ENCODE measurements at regions not wholly inside any gene's neighbourhood (a gene's known extent, or its start where the extent isn't known, plus 50 kb on each side); places are given as distances from the start of the nearest gene placed in this dataset.

DNA sequence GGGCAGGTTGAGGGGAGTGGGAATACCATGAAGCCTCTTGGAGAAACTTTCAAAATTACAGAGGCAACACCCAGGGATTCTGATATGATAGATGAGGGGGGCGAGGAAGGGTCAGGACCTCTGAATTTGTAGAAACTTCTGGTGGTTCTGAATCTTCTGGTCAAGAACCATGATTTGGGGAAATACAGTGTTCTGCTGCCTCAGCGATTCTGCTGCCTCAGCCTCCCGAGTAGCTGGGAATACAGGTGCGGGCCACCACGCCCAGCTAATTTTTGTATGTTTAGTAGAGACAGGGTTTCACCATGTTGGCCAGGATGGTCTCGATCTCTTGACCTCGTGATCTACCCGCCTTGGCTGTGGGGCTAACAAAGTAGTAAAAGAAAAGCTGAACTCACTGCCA, 70.4 kb downstream of the MAGEF1 start:
- Histone ChIP-seq H3K4me1 (peaks cover 0 to 9% (median 6%) of the 10 kb centered on the region in 4 donors), H3K4me3 (no peak overlapping the region), H3K36me3 (no peaks in the 10 kb centered on the region), H3K27ac (no peak overlapping the region), H3K27me3 (no peaks in the 10 kb centered on the region), H3K9me3 (no peaks in the 10 kb centered on the region)
- no peak for TF ChIP-seq POLR2A (IDR thresholded peaks at IDR 0.05)
- TF ChIP-seq, protein P1, sequence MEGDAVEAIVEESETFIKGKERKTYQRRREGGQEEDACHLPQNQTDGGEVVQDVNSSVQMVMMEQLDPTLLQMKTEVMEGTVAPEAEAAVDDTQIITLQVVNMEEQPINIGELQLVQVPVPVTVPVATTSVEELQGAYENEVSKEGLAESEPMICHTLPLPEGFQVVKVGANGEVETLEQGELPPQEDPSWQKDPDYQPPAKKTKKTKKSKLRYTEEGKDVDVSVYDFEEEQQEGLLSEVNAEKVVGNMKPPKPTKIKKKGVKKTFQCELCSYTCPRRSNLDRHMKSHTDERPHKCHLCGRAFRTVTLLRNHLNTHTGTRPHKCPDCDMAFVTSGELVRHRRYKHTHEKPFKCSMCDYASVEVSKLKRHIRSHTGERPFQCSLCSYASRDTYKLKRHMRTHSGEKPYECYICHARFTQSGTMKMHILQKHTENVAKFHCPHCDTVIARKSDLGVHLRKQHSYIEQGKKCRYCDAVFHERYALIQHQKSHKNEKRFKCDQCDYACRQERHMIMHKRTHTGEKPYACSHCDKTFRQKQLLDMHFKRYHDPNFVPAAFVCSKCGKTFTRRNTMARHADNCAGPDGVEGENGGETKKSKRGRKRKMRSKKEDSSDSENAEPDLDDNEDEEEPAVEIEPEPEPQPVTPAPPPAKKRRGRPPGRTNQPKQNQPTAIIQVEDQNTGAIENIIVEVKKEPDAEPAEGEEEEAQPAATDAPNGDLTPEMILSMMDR (IDR thresholded peaks at IDR 0.05), result no peak
- no peak for TF ChIP-seq POLR2AphosphoS5 (IDR thresholded peaks at IDR 0.05)
- no peak for TF ChIP-seq EP300 (IDR thresholded peaks at IDR 0.05; ENCODE audit: low read depth)
- no peak for DNase-seq
- 96 to 100% methylated on average over 3 to 8 of the region's 8 CpGs for WGBS, 2 donors (ENCODE audit: low coverage in 1 of 2)
- intact Hi-C loops (cut with DNase I; ENCODE audit: low total_unique reads), result no loop called here
- in situ Hi-C loops (cut with MboI; ENCODE audit: low pct_ligation_motif_present in 1 of 4, low pct_unique_long_range_greater_than_20kb in 1 of 4, low sequenced_read_pairs in 3 of 4), result no loop called here

DNA sequence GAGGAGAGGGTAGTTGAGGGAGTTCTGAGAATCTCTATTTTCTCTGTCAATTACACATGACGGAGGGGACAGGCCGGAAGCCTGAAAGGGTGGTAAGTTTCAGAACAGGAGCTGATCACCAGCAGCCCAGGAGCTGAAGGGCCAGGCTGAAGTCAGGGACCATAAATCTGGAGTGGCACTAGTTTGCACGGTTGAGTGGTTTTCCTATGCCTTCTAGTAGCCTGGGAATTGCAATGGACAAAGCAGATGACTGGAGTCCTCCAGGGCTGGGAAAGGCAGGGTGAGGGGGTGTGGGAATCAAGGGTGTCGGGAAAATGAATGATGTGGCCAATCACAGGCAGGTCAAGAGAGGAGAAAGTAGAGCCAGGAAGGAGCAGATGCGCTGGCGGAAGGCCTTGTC, 72.5 kb downstream of the MAGEF1 start:
- Histone ChIP-seq H3K27ac (no peak overlapping the region), H3K27me3 (no peaks in the 10 kb centered on the region), H3K9me3 (no peaks in the 10 kb centered on the region), H3K4me3 (no peak overlapping the region), H3K36me3 (no peaks in the 10 kb centered on the region), H3K4me1 (peaks cover 0 to 2% (median 0%) of the 10 kb centered on the region in 4 donors)
- intact Hi-C loops (cut with DNase I; ENCODE audit: low total_unique reads), result no loop called here
- WGBS, 2 donors (ENCODE audit: low coverage in 1 of 2), result 92 to 97% methylated on average over 6 of the region's 6 CpGs
- in situ Hi-C loops (cut with MboI; ENCODE audit: low pct_ligation_motif_present in 1 of 4, low pct_unique_long_range_greater_than_20kb in 1 of 4, low sequenced_read_pairs in 3 of 4), result no loop called here
- DNase-seq, result no peak
- TF ChIP-seq EP300 (IDR thresholded peaks at IDR 0.05; ENCODE audit: low read depth), result no peak
- TF ChIP-seq, protein P1 (IDR thresholded peaks at IDR 0.05), result no peak
- no peak for TF ChIP-seq POLR2A (IDR thresholded peaks at IDR 0.05)
- TF ChIP-seq POLR2AphosphoS5 (IDR thresholded peaks at IDR 0.05), result no peak

DNA sequence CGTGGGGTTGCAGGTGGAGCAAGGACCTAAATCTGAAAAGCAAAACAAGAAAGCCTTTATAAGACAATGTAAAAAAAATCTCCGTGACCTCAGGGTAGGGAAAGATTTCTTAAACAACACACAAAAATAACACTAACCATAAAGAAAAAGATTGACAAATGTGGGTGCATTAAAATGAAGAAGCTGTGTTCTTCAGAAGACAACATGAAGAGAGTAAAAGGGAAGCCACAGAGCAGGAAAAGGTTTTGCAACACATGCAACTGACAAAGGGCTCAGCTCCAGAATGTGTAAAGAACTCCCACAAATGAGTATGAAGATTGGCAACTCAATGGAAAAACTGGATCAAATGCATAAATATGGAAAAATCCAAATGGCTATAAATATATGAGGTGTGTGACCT, 74.2 kb downstream of the MAGEF1 start:
- intact Hi-C loops (cut with DNase I; ENCODE audit: low total_unique reads), result no loop called here
- Histone ChIP-seq H3K4me1 (peaks cover 0 to 6% (median 1%) of the 10 kb centered on the region in 4 donors), H3K27ac (no peak overlapping the region), H3K9me3 (no peaks in the 10 kb centered on the region), H3K4me3 (no peak overlapping the region), H3K27me3 (no peaks in the 10 kb centered on the region), H3K36me3 (no peaks in the 10 kb centered on the region)
- 75 to 77% methylated on average over 2 of the region's 2 CpGs for WGBS, 2 donors (ENCODE audit: low coverage in 1 of 2)
- TF ChIP-seq, protein P1 (IDR thresholded peaks at IDR 0.05), result no peak
- TF ChIP-seq POLR2A (IDR thresholded peaks at IDR 0.05) (no peak), POLR2AphosphoS5 (IDR thresholded peaks at IDR 0.05) (no peak), EP300 (IDR thresholded peaks at IDR 0.05; ENCODE audit: low read depth) (no peak)
- in situ Hi-C loops (cut with MboI; ENCODE audit: low pct_ligation_motif_present in 1 of 4, low pct_unique_long_range_greater_than_20kb in 1 of 4, low sequenced_read_pairs in 3 of 4), result no loop called here
- DNase-seq, result no peak

DNA sequence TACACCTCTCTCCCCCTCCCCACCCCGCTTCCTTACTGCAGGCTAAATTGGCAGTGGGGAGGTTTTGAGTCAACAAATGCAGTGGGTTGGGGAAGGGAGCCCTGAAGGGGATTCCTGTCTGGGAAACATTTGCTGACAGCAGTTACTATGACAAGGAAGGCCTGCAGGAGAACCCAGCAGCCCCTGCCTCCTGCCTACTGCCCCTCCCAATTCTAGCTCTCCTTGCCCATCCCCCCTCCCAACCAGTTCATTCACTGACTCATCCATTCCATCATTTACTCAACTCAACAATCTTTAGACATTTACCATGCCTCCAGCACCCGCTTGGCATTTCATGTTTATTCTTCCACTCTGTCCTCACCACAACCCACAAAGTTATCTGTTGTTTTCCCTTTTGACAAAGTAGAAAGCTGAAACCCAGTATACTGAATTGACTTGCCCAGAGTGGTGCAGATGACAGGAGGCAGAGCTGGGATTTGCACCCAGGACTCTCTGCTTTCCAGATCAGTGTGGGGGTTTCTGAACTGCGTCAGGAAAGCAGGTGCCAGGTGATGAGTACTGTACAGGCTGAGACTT, 75.0 kb downstream of the MAGEF1 start:
- TF ChIP-seq POLR2A (IDR thresholded peaks at IDR 0.05), result no peak
- no peak for TF ChIP-seq POLR2AphosphoS5 (IDR thresholded peaks at IDR 0.05)
- TF ChIP-seq, protein P1 (IDR thresholded peaks at IDR 0.05), result no peak
- TF ChIP-seq EP300 (IDR thresholded peaks at IDR 0.05; ENCODE audit: low read depth), result no peak
- Histone ChIP-seq H3K9me3 (no peaks in the 10 kb centered on the region), H3K4me1 (peaks cover 0 to 6% (median 1%) of the 10 kb centered on the region in 4 donors), H3K27ac (no peak overlapping the region), H3K27me3 (no peaks in the 10 kb centered on the region), H3K36me3 (no peaks in the 10 kb centered on the region), H3K4me3 (no peak overlapping the region)
- WGBS, 2 donors (ENCODE audit: low coverage in 1 of 2), result 14 to 65% methylated on average over 1 to 3 of the region's 3 CpGs
- intact Hi-C loops (cut with DNase I; ENCODE audit: low total_unique reads), result no loop called here
- in situ Hi-C loops (cut with MboI; ENCODE audit: low pct_ligation_motif_present in 1 of 4, low pct_unique_long_range_greater_than_20kb in 1 of 4, low sequenced_read_pairs in 3 of 4), result no loop called here
- DNase-seq, result no peak

Data from transverse colon (tissue), 4 donors.